Ishikawa (cell line): ENCODE measurements at regions not wholly inside any gene's neighbourhood (a gene's known extent, or its start where the extent isn't known, plus 50 kb on each side); places are given as distances from the start of the nearest gene placed in this dataset.

ENCODE experiments used
- CEBPB ChIP-seq: IDR thresholded peaks from 2 replicates; pipeline ENCODE4 v1.6.1; 2012
- EGR1 ChIP-seq: IDR thresholded peaks from 2 replicates; pipeline ENCODE4 v1.6.1; 2012
- EP300 ChIP-seq: IDR thresholded peaks from 2 replicates; pipeline ENCODE4 v1.6.1; 2012; ENCODE audit warnings: borderline replicate concordance
- ZBTB7A ChIP-seq: IDR thresholded peaks from 2 replicates; pipeline ENCODE4 v1.6.1; 2012; ENCODE audit warnings: low read depth

GRCh38 chr5:143474616-143475015 is 71.1 kb upstream of the NR3C1 start:
- TF ChIP-seq ZBTB7A, result no peak
- no peak for TF ChIP-seq EP300
- TF ChIP-seq CEBPB, result no peak
- TF ChIP-seq EGR1, result no peak
